GM12878 (cell line): ENCODE measurements at regions not wholly inside any gene's neighbourhood (a gene's known extent, or its start where the extent isn't known, plus 50 kb on each side); places are given as distances from the start of the nearest gene placed in this dataset.
"Not testable (repeated sequence)": the region's sequence is repeated elsewhere in the genome, so short reads cannot be mapped to it uniquely, and the experiment has no call there.

Source experiments
- ATAC-seq: fragments of 200-7000 bp; cut with Tn5 transposase; 3 replicates; pipeline ENCODE4 v1.9.1; 2020; ENCODE audit warnings: mild to moderate bottlenecking, moderate library complexity
- BruUV-seq: library from RNA; stranded (reverse); fragments of 400-500 nt; replicated peaks from 2 replicates; lab custom pipeline; 2021; lab: Mats Ljungman, UMichigan
- CTCF ChIA-PET: fragments of 300-600 bp; sonication (Branson Sonifier 250); formaldehyde crosslinking; extraction: SDS; loops from one replicate; lab custom pipeline; 2021; ENCODE audit warnings: inconsistent platforms; lab: Yijun Ruan, JAX
- POLR2A ChIA-PET: fragments of 350-600 bp; formaldehyde crosslinking; extraction: SDS; loops from one replicate; lab custom pipeline; 2021; ENCODE audit warnings: inconsistent platforms; lab: Charles Lee
- RAD21 ChIA-PET: fragments of 300-600 bp; sonication (Branson Sonifier 250); formaldehyde crosslinking; loops from one replicate; lab custom pipeline; 2023; ENCODE audit warnings: antibody characterized with exemption; ENCODE audit not compliant: unreplicated experiment; lab: Charles Lee
- SMC1A ChIA-PET: fragments of 300-600 bp; sonication (Branson Sonifier 250); formaldehyde crosslinking; loops from one replicate; lab custom pipeline; 2023; ENCODE audit not compliant: unreplicated experiment, uncharacterized antibody; lab: Charles Lee
- DNase-seq: peaks from one replicate; pipeline ENCODE4 v3.0.0-alpha.2; 2011; ENCODE audit warnings: low read depth, low spot score
- FAIRE-seq: peaks from 3 replicates; lab custom pipeline; 2011; peaks lifted over from hg19 to GRCh38; lab: Jason Lieb, UNC
- H2AFZ ChIP-seq: 2 replicates; pipeline ENCODE4 v1.6.0; 2011; ENCODE audit warnings: low read depth, low read length, control low read depth; ENCODE audit not compliant: control insufficient read depth
- H3K27ac ChIP-seq: 2 replicates; pipeline ENCODE4 v1.5.1; 2011; ENCODE audit warnings: control low read depth; ENCODE audit not compliant: control insufficient read depth, insufficient read depth
- H3K27me3 ChIP-seq, 2 experiments: replicated peaks in 1 of 2; 2 replicates each; pipeline versions ENCODE4 v1.6.0 to v1.6.1; 2011; ENCODE audit warnings: low read length in 1 of 2; ENCODE audit not compliant: control insufficient read depth in 2 of 2, insufficient read depth in 2 of 2
- H3K36me3 ChIP-seq, 2 experiments: 2 replicates each; pipeline ENCODE4 v1.5.1; 2011; ENCODE audit warnings: low read length in 1 of 2; ENCODE audit not compliant: control insufficient read depth in 2 of 2, insufficient read depth in 2 of 2
- H3K4me1 ChIP-seq: 2 replicates; pipeline ENCODE4 v1.6.1; 2011; ENCODE audit warnings: mild to moderate bottlenecking, low read length, moderate library complexity, mixed read lengths; ENCODE audit not compliant: control insufficient read depth, insufficient read depth
- H3K4me2 ChIP-seq: 2 replicates; pipeline ENCODE4 v1.6.0; 2011; ENCODE audit warnings: control low read depth; ENCODE audit not compliant: control insufficient read depth, insufficient read depth
- H3K4me3 ChIP-seq: fragments of 200-600 bp; sonication (generic); 2 replicates; pipeline ENCODE4 v1.5.1; 2016
- H3K79me2 ChIP-seq: 2 replicates; pipeline ENCODE4 v1.6.0; 2011; ENCODE audit warnings: low read length; ENCODE audit not compliant: control insufficient read depth, insufficient read depth
- H3K9ac ChIP-seq: 2 replicates; pipeline ENCODE4 v1.8.0; 2011; ENCODE audit warnings: low read length, control low read depth, mixed read lengths; ENCODE audit not compliant: control insufficient read depth, insufficient read depth
- H3K9me3 ChIP-seq: replicated peaks from 3 replicates; pipeline ENCODE4 v1.5.1; 2011; ENCODE audit warnings: mild to moderate bottlenecking, low read length; ENCODE audit not compliant: control insufficient read depth, insufficient read depth
- H4K20me1 ChIP-seq: 2 replicates; pipeline ENCODE4 v1.6.0; 2011; ENCODE audit not compliant: control insufficient read depth, insufficient read depth
- CREB1 ChIP-seq: IDR thresholded peaks from 2 replicates; pipeline ENCODE4 v1.6.1; 2012; ENCODE audit warnings: low read depth, mild to moderate bottlenecking, inconsistent platforms
- WGBS: methylation state at CpG from one replicate; pipeline ENCODE4 v1.1.6; 2016; ENCODE audit warnings: low lambda C conversion rate; ENCODE audit not compliant: insufficient replicate concordance, insufficient coverage; ENCODE audit errors: missing lambda C conversion rate; 5-methylcytosine and 5-hydroxymethylcytosine counted together
- in situ Hi-C: fragments of 300-500 bp; cut with MboI; formaldehyde crosslinking; loops from 9 replicates; pipeline ENCODE4 v1.14.3; 2018; ENCODE audit warnings: mixed read lengths
- intact Hi-C: fragments of 100-400 bp; cut with micrococcal nuclease; formaldehyde crosslinking; loops from one replicate; pipeline ENCODE4 v1.14.2; 2022; ENCODE audit not compliant: unreplicated experiment
- TF ChIP-seq, protein P1 (sequence below): fragments of 450-650 bp; IDR thresholded peaks from 2 replicates; pipeline ENCODE4 v1.6.1; 2017; ENCODE audit warnings: mild to moderate bottlenecking
- TF ChIP-seq, protein P2 (sequence below): IDR thresholded peaks from 2 replicates; pipeline ENCODE4 v1.6.1; 2011; ENCODE audit warnings: borderline replicate concordance, low read depth, mild to moderate bottlenecking, moderate library complexity, low read length; ENCODE audit not compliant: insufficient read depth, poor library complexity, severe bottlenecking

DNA sequence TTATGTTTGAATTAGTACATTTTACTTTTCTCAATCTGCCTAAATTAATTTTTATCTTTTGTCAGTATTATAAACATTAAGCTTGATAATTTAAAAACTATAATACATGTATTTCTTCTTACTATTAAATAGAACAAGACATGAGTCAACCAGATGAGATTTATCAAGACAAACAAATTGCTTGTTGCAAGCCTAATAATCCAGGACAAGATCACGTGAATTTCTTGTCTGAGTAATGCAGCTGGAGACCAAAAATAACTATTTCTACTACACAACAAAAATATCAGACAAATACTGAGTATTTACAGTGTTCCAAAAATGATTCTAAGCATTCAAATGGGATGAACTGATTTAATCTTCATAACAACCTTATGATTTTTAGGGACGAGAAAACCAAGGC, 339.1 kb upstream of the PRR16 start (continued):
- TF ChIP-seq, protein P1, sequence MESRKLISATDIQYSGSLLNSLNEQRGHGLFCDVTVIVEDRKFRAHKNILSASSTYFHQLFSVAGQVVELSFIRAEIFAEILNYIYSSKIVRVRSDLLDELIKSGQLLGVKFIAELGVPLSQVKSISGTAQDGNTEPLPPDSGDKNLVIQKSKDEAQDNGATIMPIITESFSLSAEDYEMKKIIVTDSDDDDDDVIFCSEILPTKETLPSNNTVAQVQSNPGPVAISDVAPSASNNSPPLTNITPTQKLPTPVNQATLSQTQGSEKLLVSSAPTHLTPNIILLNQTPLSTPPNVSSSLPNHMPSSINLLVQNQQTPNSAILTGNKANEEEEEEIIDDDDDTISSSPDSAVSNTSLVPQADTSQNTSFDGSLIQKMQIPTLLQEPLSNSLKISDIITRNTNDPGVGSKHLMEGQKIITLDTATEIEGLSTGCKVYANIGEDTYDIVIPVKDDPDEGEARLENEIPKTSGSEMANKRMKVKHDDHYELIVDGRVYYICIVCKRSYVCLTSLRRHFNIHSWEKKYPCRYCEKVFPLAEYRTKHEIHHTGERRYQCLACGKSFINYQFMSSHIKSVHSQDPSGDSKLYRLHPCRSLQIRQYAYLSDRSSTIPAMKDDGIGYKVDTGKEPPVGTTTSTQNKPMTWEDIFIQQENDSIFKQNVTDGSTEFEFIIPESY, result no peak
- TF ChIP-seq, protein P2, sequence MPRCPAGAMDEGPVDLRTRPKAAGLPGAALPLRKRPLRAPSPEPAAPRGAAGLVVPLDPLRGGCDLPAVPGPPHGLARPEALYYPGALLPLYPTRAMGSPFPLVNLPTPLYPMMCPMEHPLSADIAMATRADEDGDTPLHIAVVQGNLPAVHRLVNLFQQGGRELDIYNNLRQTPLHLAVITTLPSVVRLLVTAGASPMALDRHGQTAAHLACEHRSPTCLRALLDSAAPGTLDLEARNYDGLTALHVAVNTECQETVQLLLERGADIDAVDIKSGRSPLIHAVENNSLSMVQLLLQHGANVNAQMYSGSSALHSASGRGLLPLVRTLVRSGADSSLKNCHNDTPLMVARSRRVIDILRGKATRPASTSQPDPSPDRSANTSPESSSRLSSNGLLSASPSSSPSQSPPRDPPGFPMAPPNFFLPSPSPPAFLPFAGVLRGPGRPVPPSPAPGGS, result no peak
- no peak for TF ChIP-seq CREB1
- TF ChIP-seq, all 136 proteins: peak for 0

DNA sequence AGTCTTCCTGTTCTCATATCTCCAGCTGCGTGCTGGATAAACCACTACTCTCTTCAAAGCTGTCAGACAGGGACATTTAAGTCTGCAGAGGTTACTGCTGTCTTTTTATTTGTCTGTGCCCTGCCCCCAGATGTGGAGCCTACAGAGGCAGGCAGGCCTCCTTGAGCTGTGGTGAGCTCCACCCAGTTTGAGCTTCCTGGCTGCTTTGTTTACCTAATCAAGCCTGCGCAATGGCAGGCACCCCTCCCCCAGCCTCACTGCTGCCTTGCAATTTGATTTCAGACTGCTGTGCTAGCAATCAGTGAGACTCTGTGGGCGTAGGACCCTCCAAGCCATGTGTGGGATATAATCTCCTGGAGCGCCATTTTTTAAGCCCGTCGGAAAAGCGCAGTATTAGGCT, 331.8 kb upstream of the PRR16 start:
- ATAC-seq, H3K9ac ChIP-seq, BruUV-seq, H3K4me3 ChIP-seq, intact Hi-C loops, FAIRE-seq, H3K9me3 ChIP-seq, H3K27me3 ChIP-seq, H3K4me2 ChIP-seq, CTCF ChIA-PET, H4K20me1 ChIP-seq, RAD21 ChIA-PET, in situ Hi-C loops, H3K79me2 ChIP-seq, POLR2A ChIA-PET, H3K36me3 ChIP-seq, H3K27ac ChIP-seq, H3K4me1 ChIP-seq, H2AFZ ChIP-seq, DNase-seq: not testable (repeated sequence)
- SMC1A ChIA-PET, result interaction anchor here (0.6 kb wide), 1 partner anchor 308 kb away, joined by 3 read pairs; no protein-coding TSS in a partner anchor
- WGBS, result 57% methylated on average over 7 of the region's 7 CpGs
